ENCODE measurements at regions not wholly inside any gene's neighbourhood (a gene's known extent, or its start where the extent isn't known, plus 50 kb on each side); places are given as distances from the start of the nearest gene placed in this dataset.
"Not testable (repeated sequence)": the region's sequence is repeated elsewhere in the genome, so short reads cannot be mapped to it uniquely, and the experiment has no call there.

- no peak for DNase-seq
- intact Hi-C loops (cut with DNase I): no loop called here
These were observed 159.7 kb upstream of the EGLN3 start for GRCh38 chr14:34110531-34110930.

- intact Hi-C loops (cut with DNase I): no loop called here
These were observed 156.6 kb upstream of the EGLN3 start for GRCh38 chr14:34107441-34107840.

GRCh38 chr14:34106310-34106709 lies 155.4 kb upstream of the EGLN3 start:
- intact Hi-C loops (cut with DNase I): no loop called here
- DNase-seq: no peak

More at GRCh38 chr14:34107441-34107840, 156.6 kb upstream of the EGLN3 start:
- DNase-seq: no peak

GRCh38 chr14:34104489-34105397 lies 153.9 kb upstream of the EGLN3 start:
- DNase-seq: no peak
- intact Hi-C loops (cut with DNase I): no loop called here

GRCh38 chr14:34103176-34103575 lies 152.3 kb upstream of the EGLN3 start:
- intact Hi-C loops (cut with DNase I): no loop called here
- no peak for DNase-seq

- intact Hi-C loops (cut with DNase I): loop anchor here (2.0 to 5.0 kb wide), 2 partner anchors 157 to 261 kb away; no protein-coding TSS in a partner anchor
- peak in 1 of 10 donors; percentile 51 for DNase-seq
These were observed 148.8 kb upstream of the EGLN3 start for GRCh38 chr14:34099635-34100034.

- no peak for DNase-seq
- intact Hi-C loops (cut with DNase I): loop anchor here (2.0 to 5.0 kb wide), 2 partner anchors 157 to 260 kb away; no protein-coding TSS in a partner anchor
These were observed 148.1 kb upstream of the EGLN3 start for GRCh38 chr14:34098985-34099349.

GRCh38 chr14:34098045-34098984 lies 147.4 kb upstream of the EGLN3 start:
- intact Hi-C loops (cut with DNase I): loop anchor here (2.0 to 5.0 kb wide), 2 partner anchors 156 to 260 kb away; no protein-coding TSS in a partner anchor
- peak in 8 of 10 donors; percentile 24 to 91 (median 62) for DNase-seq

GRCh38 chr14:34097644-34098043 lies 146.8 kb upstream of the EGLN3 start:
- intact Hi-C loops (cut with DNase I): loop anchor here (2.0 to 5.0 kb wide), 2 partner anchors 155 to 259 kb away; no protein-coding TSS in a partner anchor
- DNase-seq: peak in 1 of 10 donors; percentile 73

GRCh38 chr14:34094384-34094783 lies 143.5 kb upstream of the EGLN3 start:
- intact Hi-C loops (cut with DNase I): no loop called here
- no peak for DNase-seq

GRCh38 chr14:34093883-34094282 lies 143.0 kb upstream of the EGLN3 start:
- no peak for DNase-seq
- intact Hi-C loops (cut with DNase I): no loop called here

- intact Hi-C loops (cut with DNase I): no loop called here
- DNase-seq: no peak
These were observed 139.6 kb upstream of the EGLN3 start for GRCh38 chr14:34090451-34090850.

- no peak for DNase-seq
- intact Hi-C loops (cut with DNase I): no loop called here
These were observed 138.0 kb upstream of the EGLN3 start for GRCh38 chr14:34088914-34089313.

- DNase-seq: no peak
- intact Hi-C loops (cut with DNase I): no loop called here
These were observed 136.7 kb upstream of the EGLN3 start for GRCh38 chr14:34087571-34087970.

GRCh38 chr14:34086223-34086757 lies 135.4 kb upstream of the EGLN3 start:
- no peak for DNase-seq
- intact Hi-C loops (cut with DNase I): no loop called here

GRCh38 chr14:34085695-34086094 lies 134.8 kb upstream of the EGLN3 start:
- intact Hi-C loops (cut with DNase I): no loop called here
- no peak for DNase-seq

GRCh38 chr14:34081576-34082136 lies 130.8 kb upstream of the EGLN3 start:
- DNase-seq: no peak
- intact Hi-C loops (cut with DNase I): no loop called here

GRCh38 chr14:34081101-34081575 lies 130.3 kb upstream of the EGLN3 start:
- intact Hi-C loops (cut with DNase I): no loop called here

GRCh38 chr14:34079643-34080042 lies 128.8 kb upstream of the EGLN3 start:
- DNase-seq; intact Hi-C loops (cut with DNase I): not testable (repeated sequence)

More at GRCh38 chr14:34081101-34081575, 130.3 kb upstream of the EGLN3 start:
- DNase-seq: no peak

GRCh38 chr14:34078117-34078743 lies 127.4 kb upstream of the EGLN3 start:
- no peak for DNase-seq
- intact Hi-C loops (cut with DNase I): no loop called here
